HepG2 (cell line): ENCODE measurements at regions not wholly inside any gene's neighbourhood (a gene's known extent, or its start where the extent isn't known, plus 50 kb on each side); places are given as distances from the start of the nearest gene placed in this dataset.

Experiments used
- NR2C2 ChIP-seq: sonication (generic); formaldehyde crosslinking; IDR thresholded peaks from 2 replicates; pipeline ENCODE4 v1.4.0; 2020; ENCODE audit warnings: missing genetic modification reagents, mild to moderate bottlenecking, moderate library complexity, borderline replicate concordance
- TF ChIP-seq, protein P1 (sequence below): sonication (generic); formaldehyde crosslinking; IDR thresholded peaks from 2 replicates; pipeline ENCODE4 v1.5.0; 2020; ENCODE audit warnings: mild to moderate bottlenecking, missing genetic modification reagents, moderate library complexity
- TF ChIP-seq, protein P2 (sequence below): sonication (generic); formaldehyde crosslinking; IDR thresholded peaks from 2 replicates; pipeline ENCODE4 v1.4.0; 2020; ENCODE audit warnings: missing genetic modification reagents

DNA sequence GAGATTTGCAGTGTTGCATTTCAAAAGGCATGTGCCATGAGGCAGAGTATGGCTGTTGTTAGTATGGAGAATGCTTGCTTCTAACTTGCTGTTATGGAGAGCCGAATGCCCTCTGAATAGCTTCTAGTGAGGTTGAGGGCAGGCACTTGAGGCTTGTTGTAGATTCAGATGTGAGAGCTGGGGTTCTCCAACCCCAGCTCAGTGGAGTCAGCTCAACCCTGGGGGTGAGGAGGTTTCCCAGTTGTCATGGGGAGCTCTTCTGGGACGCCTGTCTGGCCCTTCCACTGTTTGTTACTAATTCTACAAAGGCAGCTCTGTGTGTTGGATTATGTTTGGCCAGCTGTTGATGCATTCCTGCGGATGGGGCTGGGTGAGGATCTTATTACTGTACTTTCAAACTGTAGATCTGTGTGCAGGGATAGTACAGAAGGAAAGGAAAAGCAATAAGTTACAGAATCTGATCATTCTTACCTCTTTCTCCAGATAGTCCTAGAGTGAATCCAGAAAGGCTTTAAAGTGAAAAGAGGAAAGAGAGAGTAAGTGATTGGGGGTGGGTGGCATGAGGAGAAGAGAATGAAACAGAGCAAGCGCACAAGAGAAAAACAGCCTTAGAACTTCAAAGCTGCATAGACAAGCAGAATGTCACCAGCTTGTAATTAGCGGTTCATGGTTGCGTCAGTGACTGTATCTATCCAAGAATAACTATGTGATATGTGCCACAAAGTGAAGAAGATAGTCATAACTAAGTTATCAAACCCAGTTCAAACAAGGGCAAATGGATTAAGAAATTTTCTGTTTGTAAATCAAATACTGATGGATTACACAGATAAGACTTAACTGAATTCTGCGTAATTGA, 148.7 kb downstream of the PRL start:
- no peak for TF ChIP-seq NR2C2 (CRISPR knock-in tag)
- TF ChIP-seq, protein P1, sequence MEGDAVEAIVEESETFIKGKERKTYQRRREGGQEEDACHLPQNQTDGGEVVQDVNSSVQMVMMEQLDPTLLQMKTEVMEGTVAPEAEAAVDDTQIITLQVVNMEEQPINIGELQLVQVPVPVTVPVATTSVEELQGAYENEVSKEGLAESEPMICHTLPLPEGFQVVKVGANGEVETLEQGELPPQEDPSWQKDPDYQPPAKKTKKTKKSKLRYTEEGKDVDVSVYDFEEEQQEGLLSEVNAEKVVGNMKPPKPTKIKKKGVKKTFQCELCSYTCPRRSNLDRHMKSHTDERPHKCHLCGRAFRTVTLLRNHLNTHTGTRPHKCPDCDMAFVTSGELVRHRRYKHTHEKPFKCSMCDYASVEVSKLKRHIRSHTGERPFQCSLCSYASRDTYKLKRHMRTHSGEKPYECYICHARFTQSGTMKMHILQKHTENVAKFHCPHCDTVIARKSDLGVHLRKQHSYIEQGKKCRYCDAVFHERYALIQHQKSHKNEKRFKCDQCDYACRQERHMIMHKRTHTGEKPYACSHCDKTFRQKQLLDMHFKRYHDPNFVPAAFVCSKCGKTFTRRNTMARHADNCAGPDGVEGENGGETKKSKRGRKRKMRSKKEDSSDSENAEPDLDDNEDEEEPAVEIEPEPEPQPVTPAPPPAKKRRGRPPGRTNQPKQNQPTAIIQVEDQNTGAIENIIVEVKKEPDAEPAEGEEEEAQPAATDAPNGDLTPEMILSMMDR: no peak
- TF ChIP-seq, protein P2, sequence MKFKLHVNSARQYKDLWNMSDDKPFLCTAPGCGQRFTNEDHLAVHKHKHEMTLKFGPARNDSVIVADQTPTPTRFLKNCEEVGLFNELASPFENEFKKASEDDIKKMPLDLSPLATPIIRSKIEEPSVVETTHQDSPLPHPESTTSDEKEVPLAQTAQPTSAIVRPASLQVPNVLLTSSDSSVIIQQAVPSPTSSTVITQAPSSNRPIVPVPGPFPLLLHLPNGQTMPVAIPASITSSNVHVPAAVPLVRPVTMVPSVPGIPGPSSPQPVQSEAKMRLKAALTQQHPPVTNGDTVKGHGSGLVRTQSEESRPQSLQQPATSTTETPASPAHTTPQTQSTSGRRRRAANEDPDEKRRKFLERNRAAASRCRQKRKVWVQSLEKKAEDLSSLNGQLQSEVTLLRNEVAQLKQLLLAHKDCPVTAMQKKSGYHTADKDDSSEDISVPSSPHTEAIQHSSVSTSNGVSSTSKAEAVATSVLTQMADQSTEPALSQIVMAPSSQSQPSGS (CRISPR knock-in tag): no peak
